Stimulated activated CD8-positive, alpha-beta memory T cell treated with anti-CD3 and anti-CD28 coated beads, Interleukin-7, amount 100 ng/mL, for 48 hours (primary cell): ENCODE measurements at regions not wholly inside any gene's neighbourhood (a gene's known extent, or its start where the extent isn't known, plus 50 kb on each side); places are given as distances from the start of the nearest gene placed in this dataset.
A peak's percentile ranks its signal among the peaks of the same experiment; 100 is the strongest.
"Not testable (repeated sequence)": the region's sequence is repeated elsewhere in the genome, so short reads cannot be mapped to it uniquely, and the experiment has no call there.

Source experiments
- DNase-seq, 2 donors: peaks; one replicate each; pipeline ENCODE4 v3.0.0-alpha.2; 2020; ENCODE audit warnings: low read depth in 1 of 2; ENCODE audit errors: extremely low read depth in 1 of 2

DNA sequence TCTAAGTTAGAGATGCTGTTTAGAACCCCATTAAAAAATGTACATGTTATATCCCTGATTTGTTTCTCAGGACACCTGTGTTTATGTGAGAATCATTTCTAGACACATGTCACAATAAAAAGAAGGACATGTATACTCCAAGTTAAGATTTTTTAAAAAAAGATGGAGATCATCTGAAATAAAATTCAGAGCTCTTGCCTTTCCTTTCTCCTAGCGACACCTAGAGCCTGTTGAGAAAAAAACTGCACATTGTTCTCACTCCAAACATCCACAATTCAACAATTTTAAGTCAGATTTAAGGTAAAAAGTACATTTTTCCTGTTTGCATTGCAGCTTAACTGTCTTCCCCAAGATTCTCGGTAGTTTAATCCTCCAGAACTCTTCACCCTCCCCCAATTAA lies 171.8 kb downstream of the ATP6V0E2 start:
- DNase-seq = not testable (repeated sequence)

DNA sequence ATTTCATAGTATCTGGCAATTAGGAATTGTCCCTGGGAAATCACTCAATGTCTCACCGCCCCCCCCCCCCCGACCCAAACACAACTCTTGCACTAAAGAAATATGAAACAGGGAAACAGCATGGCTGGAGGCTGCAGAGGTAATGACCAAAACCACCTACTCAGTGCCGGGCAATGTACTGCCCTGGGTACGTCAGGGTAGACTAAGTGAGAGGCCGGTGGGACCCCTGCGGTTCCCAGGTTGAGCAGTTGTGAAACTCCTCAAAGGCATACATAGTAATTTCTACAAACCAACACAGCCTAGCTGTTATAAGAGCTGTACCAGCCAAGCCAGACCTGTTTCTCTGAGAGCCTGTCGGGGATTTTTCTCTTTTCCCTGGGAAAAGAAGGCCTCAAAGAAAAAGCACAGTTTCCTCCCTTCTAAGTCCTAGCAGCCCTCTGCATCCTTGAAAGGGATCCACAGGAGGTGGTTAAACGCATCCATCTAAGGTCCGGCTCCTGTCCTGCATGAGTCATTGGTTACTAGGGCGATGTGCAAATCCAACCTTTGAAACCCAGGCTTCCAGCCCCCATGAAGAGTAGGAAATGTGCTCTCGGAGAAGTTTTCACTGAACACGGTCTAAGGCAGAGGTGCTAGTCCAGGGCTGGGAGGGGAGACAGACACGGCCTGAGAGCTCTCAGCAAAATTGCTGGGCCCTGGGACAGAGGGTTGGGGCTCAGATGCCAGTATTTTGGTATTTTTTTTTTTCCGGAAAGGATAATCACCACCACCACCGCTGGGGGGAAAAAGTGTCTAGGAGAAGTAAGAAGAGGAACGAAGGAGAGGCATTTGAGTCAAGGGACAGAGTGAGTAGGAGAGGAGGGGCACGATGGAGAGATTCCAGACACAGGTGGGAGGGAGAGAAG lies 172.8 kb downstream of the ATP6V0E2 start:
- DNase-seq = not testable (repeated sequence)

DNA sequence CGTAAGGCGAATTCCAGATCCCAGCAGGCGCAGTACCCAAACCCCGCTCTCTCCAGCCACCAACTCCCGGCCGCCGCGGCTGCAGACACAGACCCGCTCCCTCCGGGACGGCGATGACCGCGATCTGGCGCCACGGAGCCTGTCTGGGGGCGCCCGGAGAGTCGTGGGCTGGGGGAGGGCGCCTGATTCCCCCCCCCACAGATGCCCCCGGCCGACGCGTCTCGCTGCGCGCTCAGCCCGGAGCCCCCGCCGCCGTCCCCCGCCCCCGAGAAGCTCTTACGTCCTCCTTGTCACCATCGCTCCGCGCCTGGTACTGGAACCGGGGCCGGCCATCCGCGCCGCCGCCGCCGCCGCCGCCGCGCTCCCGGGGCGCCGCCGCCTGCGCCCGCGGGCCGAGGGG lies 173.6 kb downstream of the ATP6V0E2 start:
- not testable (repeated sequence) for DNase-seq

GRCh38 chr7:150047772-150048171 lies 174.0 kb downstream of the ATP6V0E2 start:
- DNase-seq = not testable (repeated sequence)

DNA sequence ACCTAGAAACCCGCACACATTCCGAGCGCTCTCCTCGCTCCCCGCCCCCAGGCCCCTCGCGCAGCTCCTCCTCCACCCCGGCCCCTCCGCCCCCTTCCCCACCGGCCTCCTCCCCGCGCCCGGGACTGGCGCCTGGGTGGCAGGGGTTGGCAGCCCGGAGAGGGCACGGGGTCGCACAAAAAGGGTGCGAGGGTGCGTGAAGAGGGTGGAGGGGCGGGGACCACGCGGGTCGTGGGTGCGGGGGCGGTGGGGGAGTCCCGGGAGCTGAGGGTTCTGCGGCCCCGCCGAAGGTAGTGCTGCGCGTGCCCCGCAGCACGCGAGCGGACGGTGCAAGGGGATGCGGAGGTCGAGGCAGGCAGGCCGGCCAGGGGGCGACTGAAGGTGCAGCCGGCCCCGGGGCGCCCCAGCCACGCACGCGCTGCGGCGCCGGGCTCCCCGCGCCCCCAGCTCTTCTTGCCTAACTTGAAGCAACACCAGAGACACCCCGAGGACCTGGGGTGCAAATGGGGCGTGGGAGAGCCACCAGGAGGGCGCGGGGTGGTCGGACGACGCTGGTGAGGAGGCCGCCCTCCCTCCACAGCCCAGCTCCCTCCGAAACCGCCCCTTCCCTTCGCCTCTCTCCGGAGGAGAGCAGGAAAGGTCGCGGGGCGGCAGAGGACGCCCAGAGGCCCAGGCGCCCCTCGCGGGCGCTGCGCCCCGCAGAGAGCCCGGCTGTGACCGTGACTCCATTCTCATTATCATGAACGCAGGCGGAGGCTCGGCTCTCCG lies 174.7 kb downstream of the ATP6V0E2 start:
- DNase-seq = not testable (repeated sequence)

DNA sequence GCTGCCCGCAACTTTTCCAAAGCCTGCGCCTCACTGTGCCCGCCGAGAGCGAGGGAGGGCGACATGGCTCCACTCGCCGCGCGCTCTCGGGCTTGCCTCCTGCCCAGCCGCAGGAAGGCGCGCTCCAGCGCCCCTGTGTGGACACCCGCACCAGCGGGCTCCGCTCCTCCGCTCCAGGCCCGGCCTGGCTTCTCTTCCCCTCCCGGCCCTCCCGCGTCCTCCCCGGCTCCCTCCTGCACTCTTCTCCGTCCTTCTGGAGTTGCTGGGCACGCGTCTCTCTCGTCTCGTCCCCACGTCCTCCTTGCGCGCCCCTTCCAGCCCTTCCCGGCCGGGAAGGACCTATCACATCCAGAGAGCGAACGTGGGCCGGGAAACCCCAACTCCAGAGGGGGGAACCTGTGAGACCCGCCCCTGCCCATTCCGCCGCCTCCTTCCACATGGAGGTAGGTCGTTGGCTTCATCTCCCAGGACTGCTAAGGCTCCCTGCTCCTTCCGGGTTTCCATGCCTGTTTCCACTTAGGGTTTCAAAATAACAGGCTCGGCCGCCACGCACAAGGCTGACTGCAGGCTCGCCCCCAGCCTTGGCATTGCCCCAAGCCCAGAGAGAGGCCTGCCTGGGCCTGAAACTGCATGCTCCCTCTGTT lies 175.4 kb downstream of the ATP6V0E2 start:
- not testable (repeated sequence) for DNase-seq

DNA sequence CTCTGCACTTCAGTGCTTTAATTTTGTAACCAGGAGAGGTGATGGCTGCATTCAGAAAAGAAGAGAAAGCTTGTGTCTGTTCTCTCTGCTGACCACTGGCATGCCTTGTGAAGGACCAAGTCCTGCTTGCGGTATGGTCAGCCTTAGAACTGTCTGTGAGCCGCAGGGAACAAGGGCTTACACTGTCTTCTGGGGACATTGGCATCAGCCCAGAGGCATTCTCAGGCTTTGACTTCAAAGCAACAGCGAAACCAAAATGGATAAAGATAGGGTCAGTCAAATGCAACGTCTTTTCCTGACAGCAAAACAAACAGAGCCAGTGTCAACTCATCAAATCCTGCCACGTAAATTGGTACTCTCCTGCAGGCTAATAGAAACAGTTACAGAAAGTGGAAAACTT lies 179.6 kb downstream of the ATP6V0E2 start:
- DNase-seq = not testable (repeated sequence)

DNA sequence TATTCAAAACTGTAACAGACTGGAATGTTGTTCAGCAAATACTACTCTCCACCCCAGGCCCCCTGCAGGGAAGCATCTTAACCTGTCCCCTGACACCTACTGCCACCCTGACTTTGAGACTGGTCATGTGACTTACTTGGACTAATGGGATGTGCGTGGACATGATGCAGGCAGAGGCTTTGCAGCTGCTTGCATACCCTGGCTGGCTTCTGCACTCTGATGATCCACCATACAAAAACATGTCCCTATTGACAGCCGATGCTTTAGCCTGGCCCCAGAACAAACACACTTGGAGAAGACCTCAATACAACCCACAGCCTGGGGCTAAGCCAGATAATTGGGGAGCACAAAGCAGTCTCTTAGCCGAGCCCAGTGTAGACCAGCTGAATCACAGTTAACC lies 180.5 kb downstream of the ATP6V0E2 start:
- DNase-seq = not testable (repeated sequence)

DNA sequence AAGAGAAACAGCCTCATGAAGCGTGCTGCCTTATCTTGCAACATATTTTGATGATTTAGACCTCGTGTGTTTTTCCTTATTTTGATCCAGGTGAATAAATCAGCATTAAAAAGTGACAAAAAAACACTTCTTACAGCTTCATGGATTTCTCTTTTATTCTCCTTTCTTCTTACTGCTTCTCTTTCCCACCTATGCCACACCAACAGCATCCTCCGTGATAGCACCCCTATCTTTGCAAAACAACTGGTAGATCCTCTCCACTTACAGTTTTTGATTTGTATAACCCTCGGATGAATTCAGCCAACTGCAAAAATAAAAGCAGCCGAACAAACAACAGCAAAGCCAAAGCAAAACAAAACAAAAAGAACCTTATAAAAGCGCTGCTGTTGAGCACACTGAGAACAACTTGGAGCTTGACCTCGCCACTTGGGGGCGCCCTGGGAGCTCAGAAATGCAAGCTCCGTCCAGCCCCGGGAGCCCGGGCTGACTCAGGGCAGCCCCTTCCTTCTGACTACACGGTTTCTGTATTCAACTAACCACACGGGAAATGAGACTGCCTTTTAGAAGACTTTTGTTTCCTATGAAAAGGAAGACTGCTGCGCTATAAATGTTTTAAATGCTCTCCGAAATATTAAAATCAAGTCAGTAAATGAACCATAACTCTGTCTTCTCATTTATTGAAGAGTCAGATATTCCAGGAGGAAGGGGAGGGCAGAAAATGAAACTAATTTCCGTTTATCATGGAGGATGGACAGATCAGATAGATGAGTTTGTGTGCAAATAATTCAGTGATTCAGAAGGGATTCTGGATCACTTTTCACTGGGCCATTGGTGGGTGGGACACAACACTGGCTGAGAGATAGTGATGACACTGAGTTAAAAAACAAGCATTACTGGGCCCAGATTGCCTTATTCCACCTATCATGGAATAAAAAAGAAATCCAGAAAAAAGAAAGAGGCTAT lies 186.8 kb downstream of the ATP6V0E2 start:
- peak; percentile 68 to 79 for DNase-seq

- DNase-seq = not testable (repeated sequence)
Observed at GRCh38 chr7:150063195-150063594, 189.4 kb downstream of the ATP6V0E2 start.

GRCh38 chr7:150069555-150070313 lies 196.0 kb downstream of the ATP6V0E2 start:
- not testable (repeated sequence) for DNase-seq

DNA sequence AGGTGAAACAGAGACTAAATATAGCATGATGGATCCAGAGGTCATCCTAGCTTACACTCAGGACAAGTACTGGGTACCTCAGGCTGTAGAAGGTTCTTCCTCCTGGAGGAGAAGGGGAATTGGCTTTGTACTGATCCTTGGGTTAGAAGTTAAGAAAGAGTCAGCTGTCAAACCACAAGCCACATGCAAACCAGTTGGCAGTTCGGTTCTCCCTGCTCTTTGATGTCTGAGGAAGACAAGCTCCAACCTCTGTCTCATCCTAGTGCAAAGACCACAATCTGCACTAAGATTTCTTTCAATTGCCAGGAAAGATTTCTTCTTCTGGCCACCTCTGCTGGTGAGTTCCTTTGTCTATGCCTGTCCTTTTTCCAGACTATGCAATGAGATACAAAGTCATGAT lies 203.8 kb downstream of the ATP6V0E2 start:
- not testable (repeated sequence) for DNase-seq

GRCh38 chr7:150081865-150082264 lies 208.1 kb downstream of the ATP6V0E2 start:
- DNase-seq = not testable (repeated sequence)

- not testable (repeated sequence) for DNase-seq
Observed at GRCh38 chr7:150084724-150085123, 211.0 kb downstream of the ATP6V0E2 start.

GRCh38 chr7:150087478-150087877 lies 213.7 kb downstream of the ATP6V0E2 start:
- DNase-seq = not testable (repeated sequence)

- DNase-seq = not testable (repeated sequence)
Observed at GRCh38 chr7:150089139-150089538, 215.4 kb downstream of the ATP6V0E2 start.

- not testable (repeated sequence) for DNase-seq
Observed at GRCh38 chr7:150090776-150091175, 217.0 kb downstream of the ATP6V0E2 start.

DNA sequence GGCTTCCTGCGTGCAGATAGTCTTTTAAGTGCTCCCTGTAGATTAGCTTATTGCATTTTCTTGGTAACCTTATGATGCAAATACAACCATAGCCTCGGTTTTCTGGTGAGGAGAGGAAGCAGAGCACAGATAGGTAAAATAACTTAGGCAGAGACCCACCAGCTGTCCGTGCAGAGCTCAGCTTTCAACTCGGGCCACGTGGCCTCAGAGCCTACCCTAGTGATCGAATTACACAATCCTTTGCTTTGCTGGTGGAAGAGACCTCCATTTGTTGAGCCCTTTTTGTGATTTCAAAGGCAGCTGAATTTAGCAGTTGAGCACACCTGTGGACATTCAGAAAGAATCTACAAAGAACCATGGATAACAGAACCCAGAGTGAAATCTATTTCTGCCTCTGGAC lies 220.1 kb downstream of the ATP6V0E2 start:
- not testable (repeated sequence) for DNase-seq
